Bronchial epithelial cell (primary cell): ENCODE measurements at regions not wholly inside any gene's neighbourhood (a gene's known extent, or its start where the extent isn't known, plus 50 kb on each side); places are given as distances from the start of the nearest gene placed in this dataset.
A peak's percentile ranks its signal among the peaks of the same experiment; 100 is the strongest.

Source experiments
- DNase-seq: peaks from one replicate; pipeline ENCODE4 v3.0.0-alpha.2; 2010; ENCODE audit warnings: low read depth
- FAIRE-seq: peaks from 2 replicates; lab custom pipeline; 2011; peaks lifted over from hg19 to GRCh38; lab: Jason Lieb, UNC
- H3K27me3 ChIP-seq: 2 replicates; pipeline ENCODE4 v1.5.1; 2011; ENCODE audit warnings: low read length; ENCODE audit not compliant: control insufficient read depth, insufficient read depth
- H3K36me3 ChIP-seq: 2 replicates; pipeline ENCODE4 v1.5.1; 2011; ENCODE audit warnings: low read length; ENCODE audit not compliant: control insufficient read depth, insufficient read depth
- H3K4me3 ChIP-seq: 2 replicates; pipeline ENCODE4 v1.5.1; 2011; ENCODE audit warnings: mild to moderate bottlenecking, low read depth, low read length, control low read depth
- TF ChIP-seq, protein P1 (sequence below): IDR thresholded peaks from 2 replicates; pipeline ENCODE4 v1.5.1; 2011; ENCODE audit warnings: mild to moderate bottlenecking, moderate library complexity, low read length, control low read depth, inconsistent platforms; ENCODE audit not compliant: insufficient read depth, severe bottlenecking

DNA sequence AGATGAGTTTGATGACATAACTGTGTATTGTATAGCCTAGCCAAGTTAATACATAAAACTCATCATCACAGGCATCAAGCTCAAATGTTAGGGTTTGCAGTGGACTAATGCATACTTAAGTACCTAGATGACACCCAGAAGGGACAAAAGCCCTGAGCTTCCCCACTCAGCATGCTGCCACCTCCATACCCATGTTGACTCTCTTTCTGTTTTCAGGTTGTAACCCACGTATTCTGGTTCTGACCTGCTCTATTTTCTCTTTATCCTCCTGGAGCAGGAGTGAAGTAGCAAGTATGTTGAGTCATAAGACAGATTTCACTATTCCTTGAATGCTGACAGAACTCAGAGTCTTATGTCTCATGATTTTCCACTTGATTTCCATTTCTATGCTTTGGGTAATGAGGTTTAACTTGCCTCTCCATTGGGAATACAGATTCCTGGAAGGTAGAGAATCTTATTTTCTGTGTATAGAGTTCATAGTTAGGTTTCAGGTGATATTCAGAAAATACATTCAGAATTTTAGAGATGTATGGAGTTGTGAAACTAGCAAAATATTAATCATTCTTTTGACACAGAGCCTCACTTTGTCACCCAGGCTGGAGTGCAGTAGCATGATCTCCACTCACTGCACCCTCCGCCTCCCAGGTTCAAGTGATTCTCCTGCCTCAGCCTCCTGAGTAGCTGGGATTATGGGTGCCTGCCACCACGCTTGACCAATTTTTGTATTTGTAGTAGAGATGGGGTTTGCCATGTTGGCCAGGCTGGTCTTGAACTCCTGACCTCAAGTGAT lies 122.5 kb upstream of the KCNJ15 start:
- DNase-seq = peak; percentile 49
- Histone ChIP-seq H3K27me3 (no peaks in the 10 kb centered on the region), H3K36me3 (no peaks in the 10 kb centered on the region), H3K4me3 (no peak overlapping the region)
- TF ChIP-seq, protein P1, sequence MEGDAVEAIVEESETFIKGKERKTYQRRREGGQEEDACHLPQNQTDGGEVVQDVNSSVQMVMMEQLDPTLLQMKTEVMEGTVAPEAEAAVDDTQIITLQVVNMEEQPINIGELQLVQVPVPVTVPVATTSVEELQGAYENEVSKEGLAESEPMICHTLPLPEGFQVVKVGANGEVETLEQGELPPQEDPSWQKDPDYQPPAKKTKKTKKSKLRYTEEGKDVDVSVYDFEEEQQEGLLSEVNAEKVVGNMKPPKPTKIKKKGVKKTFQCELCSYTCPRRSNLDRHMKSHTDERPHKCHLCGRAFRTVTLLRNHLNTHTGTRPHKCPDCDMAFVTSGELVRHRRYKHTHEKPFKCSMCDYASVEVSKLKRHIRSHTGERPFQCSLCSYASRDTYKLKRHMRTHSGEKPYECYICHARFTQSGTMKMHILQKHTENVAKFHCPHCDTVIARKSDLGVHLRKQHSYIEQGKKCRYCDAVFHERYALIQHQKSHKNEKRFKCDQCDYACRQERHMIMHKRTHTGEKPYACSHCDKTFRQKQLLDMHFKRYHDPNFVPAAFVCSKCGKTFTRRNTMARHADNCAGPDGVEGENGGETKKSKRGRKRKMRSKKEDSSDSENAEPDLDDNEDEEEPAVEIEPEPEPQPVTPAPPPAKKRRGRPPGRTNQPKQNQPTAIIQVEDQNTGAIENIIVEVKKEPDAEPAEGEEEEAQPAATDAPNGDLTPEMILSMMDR = no peak
- FAIRE-seq = no peak

DNA sequence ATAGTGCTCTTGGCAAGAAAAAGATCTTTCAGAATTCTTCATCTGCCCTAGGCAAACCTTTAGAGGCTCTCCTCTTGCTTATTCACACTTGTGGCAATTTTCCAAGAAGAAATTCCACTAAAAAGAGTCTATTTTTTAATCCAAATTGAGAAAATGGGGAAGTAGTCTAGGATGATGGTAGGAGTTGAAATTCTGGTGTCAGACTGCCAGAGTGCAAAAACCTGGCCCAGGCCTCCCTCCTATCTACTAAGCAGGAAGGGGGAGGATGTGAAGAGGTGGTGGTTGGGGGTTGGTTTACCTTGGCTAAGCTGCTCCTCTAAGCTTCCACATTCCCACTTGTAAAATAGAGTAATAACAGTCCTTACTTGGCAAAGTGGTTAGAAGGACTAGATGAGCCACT lies 120.6 kb upstream of the KCNJ15 start:
- peak; percentile 37 for DNase-seq
- H3K4me3 ChIP-seq = no peak overlapping the region
- no peaks in the 10 kb centered on the region for H3K36me3 ChIP-seq
- TF ChIP-seq, protein P1 = no peak
- no peaks in the 10 kb centered on the region for H3K27me3 ChIP-seq
- FAIRE-seq = no peak

DNA sequence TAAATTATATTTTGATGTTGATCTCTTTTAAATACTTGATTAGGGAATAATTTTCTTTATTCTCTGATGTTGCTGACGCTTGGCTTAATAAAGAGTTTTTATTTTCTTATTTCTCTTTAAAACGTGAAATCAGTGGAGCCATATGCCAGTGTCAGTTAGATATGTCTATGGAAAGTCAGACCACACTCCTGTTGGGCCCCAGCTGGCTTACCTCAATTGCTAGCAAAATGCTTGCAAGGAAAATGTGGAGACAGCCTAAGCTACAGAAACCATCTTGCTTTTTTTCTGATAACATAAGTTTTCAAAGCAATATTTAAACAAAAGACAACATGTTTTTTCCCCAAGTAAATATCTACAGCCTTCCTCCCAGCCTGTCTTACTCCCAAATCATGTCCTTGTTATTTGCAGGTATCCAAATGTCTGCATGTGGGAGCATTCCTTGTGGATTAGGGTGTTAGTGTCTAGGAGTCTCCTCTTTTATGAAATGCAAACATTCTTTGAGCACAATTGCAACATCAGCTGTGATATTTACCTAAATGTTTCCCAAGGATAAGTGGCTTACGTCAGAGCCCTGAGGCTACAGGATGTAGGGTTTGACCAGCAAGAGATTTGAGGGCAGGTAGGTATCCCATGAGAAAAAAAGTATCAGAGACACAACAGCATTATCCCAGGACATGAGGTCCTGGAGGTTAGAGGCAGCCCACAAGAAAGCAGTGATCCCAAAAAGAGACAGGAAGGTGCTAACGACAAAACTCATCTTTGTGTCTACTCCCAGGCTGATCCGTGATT lies 117.2 kb upstream of the KCNJ15 start:
- no peaks in the 10 kb centered on the region for H3K27me3 ChIP-seq
- H3K36me3 ChIP-seq = no peaks in the 10 kb centered on the region
- TF ChIP-seq, protein P1 = no peak
- DNase-seq (peak; percentile 100), FAIRE-seq (peak; percentile 50)
- H3K4me3 ChIP-seq = no peak overlapping the region

DNA sequence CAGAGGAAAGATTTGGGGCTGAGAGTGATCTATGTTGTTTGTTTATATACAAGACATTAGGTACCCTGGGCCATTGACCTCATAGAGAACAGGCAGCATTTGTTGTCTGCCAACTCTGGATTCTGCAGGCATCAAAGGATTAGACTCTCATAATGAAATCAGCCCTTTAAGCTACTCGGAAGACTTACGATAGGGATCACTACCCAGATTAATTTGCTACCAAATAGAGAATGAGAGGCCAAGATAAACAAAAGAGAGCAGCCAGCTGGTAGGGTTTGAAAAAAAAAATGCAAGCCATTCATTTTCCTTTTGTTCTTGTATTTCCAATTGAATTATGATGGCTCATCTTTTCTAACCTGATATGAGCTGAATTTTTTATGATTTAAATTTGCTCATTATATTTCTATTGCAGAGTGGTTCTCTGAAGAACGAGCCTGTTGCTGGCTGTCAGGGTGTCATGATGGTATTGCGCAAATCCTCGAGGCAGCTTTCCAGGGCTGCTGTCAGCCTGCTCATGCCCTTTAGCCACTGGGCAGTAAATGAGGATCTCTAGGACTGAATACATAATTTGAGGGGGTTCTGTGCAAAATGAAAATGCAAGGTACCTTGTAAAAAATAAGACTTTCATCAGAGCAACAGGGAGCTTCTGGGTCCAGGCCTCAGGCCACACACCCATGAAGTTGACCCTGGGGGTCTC lies 116.4 kb upstream of the KCNJ15 start:
- no peak for FAIRE-seq
- peak; percentile 72 for DNase-seq
- TF ChIP-seq, protein P1 = no peak
- no peaks in the 10 kb centered on the region for H3K27me3 ChIP-seq
- no peaks in the 10 kb centered on the region for H3K36me3 ChIP-seq
- H3K4me3 ChIP-seq = no peak overlapping the region

DNA sequence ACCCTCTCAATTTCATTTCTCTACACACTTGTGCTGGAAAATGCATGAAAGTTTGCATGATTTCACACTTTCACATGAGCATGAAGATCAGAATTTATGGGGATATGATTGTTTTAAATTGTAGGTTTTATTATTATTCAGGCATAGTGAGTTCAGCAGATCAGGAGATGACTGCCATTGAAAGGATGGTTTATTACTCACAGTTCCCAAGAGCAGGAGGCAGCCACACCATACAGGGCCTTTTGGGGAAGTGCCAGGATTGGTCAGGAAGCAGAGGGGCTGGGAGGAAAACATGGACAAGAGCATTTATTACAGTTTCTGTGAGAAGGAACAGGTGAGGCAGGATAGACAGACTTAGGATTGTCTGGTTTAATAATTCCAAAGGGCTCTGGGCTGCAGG lies 114.6 kb upstream of the KCNJ15 start:
- H3K27me3 ChIP-seq = no peaks in the 10 kb centered on the region
- H3K36me3 ChIP-seq = no peaks in the 10 kb centered on the region
- TF ChIP-seq, protein P1 = no peak
- DNase-seq (no peak), FAIRE-seq (no peak)
- no peak overlapping the region for H3K4me3 ChIP-seq
